Stomach (tissue), 4 donors: ENCODE measurements at regions not wholly inside any gene's neighbourhood (a gene's known extent, or its start where the extent isn't known, plus 50 kb on each side); places are given as distances from the start of the nearest gene placed in this dataset.

Experiments
- EP300 ChIP-seq: sonication (generic); formaldehyde crosslinking; IDR thresholded peaks from one replicate; pipeline ENCODE4 v1.6.1; 2017; ENCODE audit warnings: antibody characterized with exemption
- POLR2AphosphoS5 ChIP-seq, 3 donors: sonication (generic); formaldehyde crosslinking; IDR thresholded peaks; one replicate each; pipeline ENCODE4 v1.6.1; 2016; ENCODE audit warnings: antibody characterized with exemption in 3 of 3

DNA sequence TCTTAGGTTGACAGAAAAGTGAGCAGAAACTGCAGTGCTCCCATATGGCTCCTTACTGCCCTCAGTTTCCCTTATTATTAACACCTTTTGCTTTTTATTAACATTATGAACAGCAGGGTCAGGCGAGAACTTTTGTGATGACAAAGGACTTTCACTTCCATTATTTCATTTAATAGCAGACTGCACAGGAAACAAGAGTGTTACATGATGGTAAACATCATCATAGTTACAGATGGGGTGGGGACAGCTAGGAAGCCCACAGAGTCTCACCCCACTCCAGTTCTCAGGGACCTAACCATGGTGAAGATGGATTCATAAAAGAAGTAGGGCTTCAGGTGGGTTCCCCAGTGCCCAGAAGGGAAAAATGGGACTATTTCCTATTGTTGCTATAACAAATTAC lies 110.1 kb upstream of the PELI2 start:
- TF ChIP-seq POLR2AphosphoS5 (IDR thresholded peaks at IDR 0.05) (no peak), EP300 (no peak)
